Astrocyte of the cerebellum (primary cell): ENCODE measurements at regions not wholly inside any gene's neighbourhood (a gene's known extent, or its start where the extent isn't known, plus 50 kb on each side); places are given as distances from the start of the nearest gene placed in this dataset.

ENCODE experiments used
- DNase-seq: peaks from one replicate; pipeline ENCODE4 v3.0.0-alpha.2; 2011; ENCODE audit warnings: low read depth
- H3K4me3 ChIP-seq: 2 replicates; pipeline ENCODE4 v1.5.1; 2011; ENCODE audit warnings: mild to moderate bottlenecking, low read depth, low read length, moderate library complexity
- in situ Hi-C: cut with HindIII; loops from 2 replicates; pipeline ENCODE4 v1.10.0; 2017; ENCODE audit warnings: low sequenced_read_pairs
- TF ChIP-seq, protein P1 (sequence below): IDR thresholded peaks from 2 replicates; pipeline ENCODE4 v1.5.1; 2012; ENCODE audit warnings: low read length, low read depth, moderate library complexity, mild to moderate bottlenecking; ENCODE audit errors: missing control alignments

GRCh38 chr15:81475471-81475870 lies 101.5 kb upstream of the TMC3 start:
- no peak for DNase-seq
- no peak overlapping the region for H3K4me3 ChIP-seq
- in situ Hi-C loops: no loop called here
- TF ChIP-seq, protein P1, sequence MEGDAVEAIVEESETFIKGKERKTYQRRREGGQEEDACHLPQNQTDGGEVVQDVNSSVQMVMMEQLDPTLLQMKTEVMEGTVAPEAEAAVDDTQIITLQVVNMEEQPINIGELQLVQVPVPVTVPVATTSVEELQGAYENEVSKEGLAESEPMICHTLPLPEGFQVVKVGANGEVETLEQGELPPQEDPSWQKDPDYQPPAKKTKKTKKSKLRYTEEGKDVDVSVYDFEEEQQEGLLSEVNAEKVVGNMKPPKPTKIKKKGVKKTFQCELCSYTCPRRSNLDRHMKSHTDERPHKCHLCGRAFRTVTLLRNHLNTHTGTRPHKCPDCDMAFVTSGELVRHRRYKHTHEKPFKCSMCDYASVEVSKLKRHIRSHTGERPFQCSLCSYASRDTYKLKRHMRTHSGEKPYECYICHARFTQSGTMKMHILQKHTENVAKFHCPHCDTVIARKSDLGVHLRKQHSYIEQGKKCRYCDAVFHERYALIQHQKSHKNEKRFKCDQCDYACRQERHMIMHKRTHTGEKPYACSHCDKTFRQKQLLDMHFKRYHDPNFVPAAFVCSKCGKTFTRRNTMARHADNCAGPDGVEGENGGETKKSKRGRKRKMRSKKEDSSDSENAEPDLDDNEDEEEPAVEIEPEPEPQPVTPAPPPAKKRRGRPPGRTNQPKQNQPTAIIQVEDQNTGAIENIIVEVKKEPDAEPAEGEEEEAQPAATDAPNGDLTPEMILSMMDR: no peak

DNA sequence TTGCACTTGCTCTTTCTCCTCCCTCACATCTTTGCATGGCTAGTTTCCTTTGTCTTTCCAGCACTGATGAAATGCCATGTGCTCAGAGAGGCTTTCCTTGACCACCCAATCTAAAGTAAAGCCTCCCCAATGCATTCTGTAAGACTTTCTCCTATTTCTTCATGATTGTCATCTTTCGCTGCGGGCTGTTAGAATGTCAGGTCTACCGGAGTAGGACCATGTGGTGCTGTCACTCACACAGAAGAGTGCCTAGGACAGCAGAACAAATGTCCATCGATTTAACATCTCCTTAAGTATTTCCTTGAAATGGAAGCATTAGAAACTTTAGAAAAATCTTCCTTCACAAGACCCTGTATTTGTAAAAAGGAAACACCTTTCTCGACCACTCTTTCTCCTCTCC lies 99.9 kb upstream of the TMC3 start:
- H3K4me3 ChIP-seq: no peak overlapping the region
- no peak for DNase-seq
- in situ Hi-C loops: no loop called here
- TF ChIP-seq, protein P1: no peak

- in situ Hi-C loops: no loop called here
- H3K4me3 ChIP-seq: no peak overlapping the region
- DNase-seq: no peak
- TF ChIP-seq, protein P1: no peak
Measured at GRCh38 chr15:81473177-81473576, 99.2 kb upstream of the TMC3 start.

DNA sequence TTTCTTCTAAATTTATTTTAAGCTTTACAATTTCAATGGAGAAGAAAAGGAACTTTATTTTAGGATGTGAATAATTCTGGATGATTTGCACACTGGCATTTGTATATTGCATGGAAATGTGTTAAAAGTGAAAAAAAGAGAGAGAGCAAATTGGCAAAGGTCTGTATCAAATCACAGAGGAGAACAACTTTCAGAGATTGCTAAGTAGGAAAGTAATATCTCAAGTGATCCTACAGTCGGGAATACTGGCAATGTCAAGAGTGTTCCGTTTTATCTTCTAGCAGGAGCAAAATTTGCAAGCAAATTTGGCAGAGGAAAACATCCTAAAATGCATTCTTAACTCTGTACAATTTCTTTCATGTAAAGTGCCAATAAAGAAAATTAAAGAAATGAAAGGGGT lies 97.1 kb upstream of the TMC3 start:
- H3K4me3 ChIP-seq: no peak overlapping the region
- TF ChIP-seq, protein P1: no peak
- in situ Hi-C loops: no loop called here
- no peak for DNase-seq

DNA sequence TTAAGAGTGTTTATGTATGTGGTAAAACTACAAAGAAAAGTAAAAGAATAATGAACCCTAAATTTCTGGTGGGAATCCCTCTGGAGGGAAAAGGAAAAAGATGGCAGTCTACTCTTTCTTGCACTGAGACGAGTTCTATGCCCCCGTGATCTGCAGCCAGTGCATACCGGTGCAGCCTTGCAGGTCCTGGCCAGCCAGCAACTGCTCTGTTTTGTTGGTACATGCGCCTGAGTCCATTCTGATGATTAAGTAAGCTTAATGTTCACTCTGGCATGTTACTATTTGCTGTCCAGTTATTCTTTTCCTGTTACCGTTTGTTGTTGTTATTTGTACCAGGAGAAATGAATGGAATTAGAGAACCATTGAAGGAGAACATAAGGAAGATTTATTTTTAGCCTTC lies 95.1 kb upstream of the TMC3 start:
- in situ Hi-C loops: no loop called here
- TF ChIP-seq, protein P1: no peak
- DNase-seq: no peak
- no peak overlapping the region for H3K4me3 ChIP-seq

- in situ Hi-C loops: no loop called here
- no peak for DNase-seq
- TF ChIP-seq, protein P1: no peak
- H3K4me3 ChIP-seq: no peak overlapping the region
Measured at GRCh38 chr15:81466741-81467140, 92.7 kb upstream of the TMC3 start.

GRCh38 chr15:81454024-81454423 lies 80.0 kb upstream of the TMC3 start:
- H3K4me3 ChIP-seq: no peak overlapping the region
- TF ChIP-seq, protein P1: no peak
- in situ Hi-C loops: no loop called here
- DNase-seq: no peak
